ENCODE measurements at regions not wholly inside any gene's neighbourhood (a gene's known extent, or its start where the extent isn't known, plus 50 kb on each side); places are given as distances from the start of the nearest gene placed in this dataset.
"Not testable (repeated sequence)": the region's sequence is repeated elsewhere in the genome, so short reads cannot be mapped to it uniquely, and the experiment has no call there.

DNA sequence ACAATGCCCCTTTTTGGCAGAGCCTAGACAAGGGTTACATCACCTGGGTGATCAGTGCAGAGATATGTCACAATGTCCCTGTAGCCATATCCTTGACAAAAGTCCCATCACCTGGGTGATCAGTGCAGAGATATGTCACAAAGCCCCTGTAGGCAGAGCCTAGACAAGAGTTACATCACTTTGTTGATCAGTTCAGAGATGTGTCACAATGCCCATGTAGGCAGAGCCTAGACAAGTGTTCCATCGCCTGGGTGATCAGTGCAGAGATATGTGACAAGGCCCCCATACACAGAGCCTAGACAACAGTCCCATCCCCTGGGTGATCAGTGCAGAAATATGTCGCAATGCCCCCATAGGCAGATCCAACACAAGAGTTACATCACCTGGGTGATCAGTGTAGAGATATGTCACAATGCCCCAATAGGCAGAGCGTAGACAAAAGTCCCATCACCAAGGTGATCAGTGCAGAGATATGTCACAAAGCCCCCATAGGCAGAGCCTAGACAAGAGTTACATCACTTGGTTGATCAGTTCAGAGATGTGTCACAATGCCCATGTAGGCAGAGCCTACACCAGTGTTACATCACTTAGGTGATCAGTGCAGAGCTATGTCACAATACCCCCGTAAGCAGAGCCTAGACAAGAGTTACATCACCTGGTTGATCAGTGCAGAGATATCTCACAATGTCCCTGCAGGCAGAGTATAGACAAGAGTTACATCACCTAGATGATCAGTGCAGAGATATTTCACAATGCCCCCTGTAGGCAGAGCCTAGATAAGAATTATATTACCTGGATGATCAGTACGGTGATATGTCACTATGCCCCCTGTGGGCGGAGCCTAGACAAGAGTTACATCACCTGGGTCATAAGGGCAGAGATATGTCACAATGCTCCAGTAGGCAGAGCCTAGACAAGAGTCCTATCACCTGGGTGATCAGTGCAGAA is 137.6 kb upstream of the FRG2B start:
- TF ChIP-seq ZNF558 (tag by site-specific recombination; IDR thresholded peaks at IDR 0.05); GLIS2 (tag by site-specific recombination; IDR thresholded peaks at IDR 0.05); ZNF292 (tag by site-specific recombination; IDR thresholded peaks at IDR 0.05; ENCODE audit: borderline replicate concordance, low read depth); EGR2 (tag by site-specific recombination; IDR thresholded peaks at IDR 0.05; ENCODE audit: low read depth): not testable (repeated sequence)
- TF ChIP-seq, protein P1, sequence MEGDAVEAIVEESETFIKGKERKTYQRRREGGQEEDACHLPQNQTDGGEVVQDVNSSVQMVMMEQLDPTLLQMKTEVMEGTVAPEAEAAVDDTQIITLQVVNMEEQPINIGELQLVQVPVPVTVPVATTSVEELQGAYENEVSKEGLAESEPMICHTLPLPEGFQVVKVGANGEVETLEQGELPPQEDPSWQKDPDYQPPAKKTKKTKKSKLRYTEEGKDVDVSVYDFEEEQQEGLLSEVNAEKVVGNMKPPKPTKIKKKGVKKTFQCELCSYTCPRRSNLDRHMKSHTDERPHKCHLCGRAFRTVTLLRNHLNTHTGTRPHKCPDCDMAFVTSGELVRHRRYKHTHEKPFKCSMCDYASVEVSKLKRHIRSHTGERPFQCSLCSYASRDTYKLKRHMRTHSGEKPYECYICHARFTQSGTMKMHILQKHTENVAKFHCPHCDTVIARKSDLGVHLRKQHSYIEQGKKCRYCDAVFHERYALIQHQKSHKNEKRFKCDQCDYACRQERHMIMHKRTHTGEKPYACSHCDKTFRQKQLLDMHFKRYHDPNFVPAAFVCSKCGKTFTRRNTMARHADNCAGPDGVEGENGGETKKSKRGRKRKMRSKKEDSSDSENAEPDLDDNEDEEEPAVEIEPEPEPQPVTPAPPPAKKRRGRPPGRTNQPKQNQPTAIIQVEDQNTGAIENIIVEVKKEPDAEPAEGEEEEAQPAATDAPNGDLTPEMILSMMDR (tag by site-specific recombination; IDR thresholded peaks at IDR 0.05) = not testable (repeated sequence)
- TF ChIP-seq, protein P2, sequence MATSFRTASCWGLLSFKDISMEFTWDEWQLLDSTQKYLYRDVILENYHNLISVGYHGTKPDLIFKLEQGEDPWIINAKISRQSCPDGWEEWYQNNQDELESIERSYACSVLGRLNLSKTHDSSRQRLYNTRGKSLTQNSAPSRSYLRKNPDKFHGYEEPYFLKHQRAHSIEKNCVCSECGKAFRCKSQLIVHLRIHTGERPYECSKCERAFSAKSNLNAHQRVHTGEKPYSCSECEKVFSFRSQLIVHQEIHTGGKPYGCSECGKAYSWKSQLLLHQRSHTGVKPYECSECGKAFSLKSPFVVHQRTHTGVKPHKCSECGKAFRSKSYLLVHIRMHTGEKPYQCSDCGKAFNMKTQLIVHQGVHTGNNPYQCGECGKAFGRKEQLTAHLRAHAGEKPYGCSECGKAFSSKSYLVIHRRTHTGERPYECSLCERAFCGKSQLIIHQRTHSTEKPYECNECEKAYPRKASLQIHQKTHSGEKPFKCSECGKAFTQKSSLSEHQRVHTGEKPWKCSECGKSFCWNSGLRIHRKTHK (tag by site-specific recombination; IDR thresholded peaks at IDR 0.05) = not testable (repeated sequence)

All from HEK293 (cell line).